ENCODE measurements at regions not wholly inside any gene's neighbourhood (a gene's known extent, or its start where the extent isn't known, plus 50 kb on each side); places are given as distances from the start of the nearest gene placed in this dataset.
A peak's percentile ranks its signal among the peaks of the same experiment; 100 is the strongest.

DNA sequence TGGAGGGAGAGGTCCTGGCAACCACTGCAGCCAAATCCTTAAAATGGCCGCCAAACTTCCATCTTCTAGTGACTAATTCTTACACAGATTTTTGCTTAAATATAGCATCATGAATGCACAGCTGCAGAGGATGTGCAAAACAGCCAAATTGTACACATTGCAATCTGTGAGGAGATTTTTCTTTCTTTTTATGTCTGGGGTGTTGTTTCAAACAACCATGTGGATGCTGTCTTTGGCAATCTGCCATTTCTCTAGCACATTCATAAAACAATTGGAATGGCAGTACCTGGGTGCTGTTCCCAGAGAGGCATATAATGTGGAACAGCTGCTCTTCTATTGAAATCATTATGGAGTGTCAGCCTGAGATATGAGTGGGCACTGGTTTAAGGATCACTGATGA lies 1082.9 kb upstream of the SEMA6A start:
- FAIRE-seq (no peak), ATAC-seq (no peak), DNase-seq (ENCODE audit: low read depth, low spot score) (no peak)
- H3K4me1 ChIP-seq (ENCODE audit: control insufficient read depth, insufficient read depth, low read length) = no peaks in the 10 kb centered on the region
- RAD21 ChIA-PET (ENCODE audit: unreplicated experiment) = interaction anchor here (0.6 kb wide), 1 partner anchor 1227 kb away, joined by 4 read pairs; no protein-coding TSS in a partner anchor
- no peak overlapping the region for H3K27ac ChIP-seq (ENCODE audit: control insufficient read depth, insufficient read depth)
- no peaks in the 10 kb centered on the region for H3K79me2 ChIP-seq (ENCODE audit: control insufficient read depth, insufficient read depth, low read length)
- SMC1A ChIA-PET (ENCODE audit: uncharacterized antibody, unreplicated experiment) = interaction anchor here (1.2 kb wide), 1 partner anchor 16 kb away, joined by 3 read pairs; no protein-coding TSS in a partner anchor
- BruUV-seq (replicated peaks) = no TSS peak
- no peak overlapping the region for H3K4me3 ChIP-seq
- no peaks in the 10 kb centered on the region for H3K36me3 ChIP-seq (ENCODE audit: control insufficient read depth in 2 of 2, insufficient read depth in 2 of 2, low read length in 1 of 2)
- intact Hi-C loops (cut with micrococcal nuclease; ENCODE audit: unreplicated experiment) (no loop called here), in situ Hi-C loops (cut with MboI) (no loop called here)
- POLR2A ChIA-PET = no interaction called here
- no peak overlapping the region for H2AFZ ChIP-seq (ENCODE audit: control insufficient read depth, low read depth, low read length)
- no peaks in the 10 kb centered on the region for H4K20me1 ChIP-seq (ENCODE audit: control insufficient read depth, insufficient read depth)
- no peaks in the 10 kb centered on the region for H3K27me3 ChIP-seq (replicated peaks in 1 of 2; ENCODE audit: control insufficient read depth in 2 of 2, insufficient read depth in 2 of 2, low read length in 1 of 2)
- CTCF ChIA-PET = no interaction called here
- no peak overlapping the region for H3K4me2 ChIP-seq (ENCODE audit: control insufficient read depth, insufficient read depth)
- WGBS (ENCODE audit: insufficient coverage, insufficient replicate concordance, low lambda C conversion rate, missing lambda C conversion rate) = 75% methylated on average over 1 of the region's 1 CpG
- H3K9ac ChIP-seq (ENCODE audit: control insufficient read depth, insufficient read depth, low read length) = no peak overlapping the region
- TF ChIP-seq YY1 (IDR thresholded peaks at IDR 0.05; ENCODE audit: low read depth, low read length) (0 out of 2 replicates have a peak, but pooled peaks have one; percentile 16), SMARCA5 (IDR thresholded peaks at IDR 0.05) (no peak)
- no peaks in the 10 kb centered on the region for H3K9me3 ChIP-seq (replicated peaks; ENCODE audit: control insufficient read depth, insufficient read depth, low read length)

DNA sequence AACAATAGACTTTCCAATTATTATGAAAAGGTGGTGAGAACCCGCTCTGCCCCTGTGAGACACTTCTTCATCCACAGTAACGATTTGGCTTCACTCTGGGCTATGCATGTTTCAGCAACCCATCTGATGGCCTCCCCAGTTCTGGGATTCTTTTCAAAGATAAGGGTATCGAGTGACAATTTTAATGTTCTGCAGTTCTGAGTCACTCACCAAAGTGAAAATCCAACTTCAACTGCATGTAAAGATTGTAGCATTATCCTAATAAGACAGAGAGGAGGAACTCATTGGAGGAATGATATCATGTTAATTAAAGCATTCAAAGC lies 1078.3 kb upstream of the SEMA6A start:
- H2AFZ ChIP-seq (ENCODE audit: control insufficient read depth, low read depth, low read length) = no peak overlapping the region
- H3K9ac ChIP-seq (ENCODE audit: control insufficient read depth, insufficient read depth, low read length) = no peak overlapping the region
- no peaks in the 10 kb centered on the region for H3K79me2 ChIP-seq (ENCODE audit: control insufficient read depth, insufficient read depth, low read length)
- H3K4me3 ChIP-seq = no peak overlapping the region
- H3K9me3 ChIP-seq (replicated peaks; ENCODE audit: control insufficient read depth, insufficient read depth, low read length) = no peaks in the 10 kb centered on the region
- FAIRE-seq (no peak), DNase-seq (ENCODE audit: low read depth, low spot score) (no peak), ATAC-seq (no peak)
- WGBS (ENCODE audit: insufficient coverage, insufficient replicate concordance, low lambda C conversion rate, missing lambda C conversion rate) = 4% methylated on average over 3 of the region's 3 CpGs
- no peaks in the 10 kb centered on the region for H3K27me3 ChIP-seq (replicated peaks in 1 of 2; ENCODE audit: control insufficient read depth in 2 of 2, insufficient read depth in 2 of 2, low read length in 1 of 2)
- H3K4me2 ChIP-seq (ENCODE audit: control insufficient read depth, insufficient read depth) = no peak overlapping the region
- intact Hi-C loops (cut with micrococcal nuclease; ENCODE audit: unreplicated experiment) = no loop called here
- ChIA-PET CTCF (no interaction called here), POLR2A (no interaction called here), RAD21 (ENCODE audit: unreplicated experiment) (no interaction called here), SMC1A (ENCODE audit: uncharacterized antibody, unreplicated experiment) (no interaction called here)
- H3K27ac ChIP-seq (ENCODE audit: control insufficient read depth, insufficient read depth) = no peak overlapping the region
- H3K36me3 ChIP-seq (ENCODE audit: control insufficient read depth in 2 of 2, insufficient read depth in 2 of 2, low read length in 1 of 2) = no peaks in the 10 kb centered on the region
- in situ Hi-C loops (cut with MboI) = no loop called here
- no peaks in the 10 kb centered on the region for H4K20me1 ChIP-seq (ENCODE audit: control insufficient read depth, insufficient read depth)
- no TSS peak for BruUV-seq (replicated peaks)
- H3K4me1 ChIP-seq (ENCODE audit: control insufficient read depth, insufficient read depth, low read length) = no peaks in the 10 kb centered on the region
- TF ChIP-seq ETV6 (conservative IDR thresholded peaks at IDR 0.05 in 1 of 2, IDR thresholded peaks at IDR 0.05 in 1 of 2; ENCODE audit: borderline replicate concordance in 1 of 2, low read depth in 1 of 2) (no peak), IKZF1 (conservative IDR thresholded peaks at IDR 0.05) (no peak), ZNF274 (IDR thresholded peaks at IDR 0.05; ENCODE audit: insufficient read depth, insufficient read length) (no peak), MLLT1 (IDR thresholded peaks at IDR 0.05) (no peak), EP300 (IDR thresholded peaks at IDR 0.05; ENCODE audit: borderline replicate concordance in 1 of 2, control insufficient read depth in 1 of 2, low read depth in 2 of 2, low read length in 2 of 2) (no peak), HCFC1 (IDR thresholded peaks at IDR 0.05; ENCODE audit: low read length) (no peak), ESRRA (IDR thresholded peaks at IDR 0.05; ENCODE audit: low read length) (no peak), BCLAF1 (IDR thresholded peaks at IDR 0.05) (no peak)
- TF ChIP-seq, protein P1, sequence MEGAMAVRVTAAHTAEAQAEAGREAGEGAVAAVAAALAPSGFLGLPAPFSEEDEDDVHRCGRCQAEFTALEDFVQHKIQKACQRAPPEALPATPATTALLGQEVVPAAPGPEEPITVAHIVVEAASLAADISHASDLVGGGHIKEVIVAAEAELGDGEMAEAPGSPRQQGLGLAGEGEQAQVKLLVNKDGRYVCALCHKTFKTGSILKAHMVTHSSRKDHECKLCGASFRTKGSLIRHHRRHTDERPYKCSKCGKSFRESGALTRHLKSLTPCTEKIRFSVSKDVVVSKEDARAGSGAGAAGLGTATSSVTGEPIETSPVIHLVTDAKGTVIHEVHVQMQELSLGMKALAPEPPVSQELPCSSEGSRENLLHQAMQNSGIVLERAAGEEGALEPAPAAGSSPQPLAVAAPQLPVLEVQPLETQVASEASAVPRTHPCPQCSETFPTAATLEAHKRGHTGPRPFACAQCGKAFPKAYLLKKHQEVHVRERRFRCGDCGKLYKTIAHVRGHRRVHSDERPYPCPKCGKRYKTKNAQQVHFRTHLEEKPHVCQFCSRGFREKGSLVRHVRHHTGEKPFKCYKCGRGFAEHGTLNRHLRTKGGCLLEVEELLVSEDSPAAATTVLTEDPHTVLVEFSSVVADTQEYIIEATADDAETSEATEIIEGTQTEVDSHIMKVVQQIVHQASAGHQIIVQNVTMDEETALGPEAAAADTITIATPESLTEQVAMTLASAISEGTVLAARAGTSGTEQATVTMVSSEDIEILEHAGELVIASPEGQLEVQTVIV (IDR thresholded peaks at IDR 0.05; ENCODE audit: borderline replicate concordance, partially characterized antibody) = no peak

All from GM12878 (cell line).